HG02763 (cell line): ENCODE measurements at regions not wholly inside any gene's neighbourhood (a gene's known extent, or its start where the extent isn't known, plus 50 kb on each side); places are given as distances from the start of the nearest gene placed in this dataset.
A peak's percentile ranks its signal among the peaks of the same experiment; 100 is the strongest.

Experiments used
- ATAC-seq: cut with Tn5 transposase; IDR thresholded peaks from one replicate; pipeline ENCODE4 v1.9.1; 2021; ENCODE audit warnings: mild to moderate bottlenecking, moderate library complexity; ENCODE audit not compliant: unreplicated experiment

GRCh38 chr13:80428349-80429096 is 87.6 kb upstream of the SPRY2 start:
- no peak for ATAC-seq

GRCh38 chr13:80419416-80419815 is 78.5 kb upstream of the SPRY2 start:
- ATAC-seq: no peak

GRCh38 chr13:80413611-80414010 is 72.7 kb upstream of the SPRY2 start:
- no peak for ATAC-seq

- no peak for ATAC-seq
These were observed 67.3 kb upstream of the SPRY2 start for GRCh38 chr13:80408270-80408669.

GRCh38 chr13:80400865-80401426 is 60.0 kb upstream of the SPRY2 start:
- ATAC-seq: no peak

- no peak for ATAC-seq
These were observed 59.4 kb upstream of the SPRY2 start for GRCh38 chr13:80400164-80400864.

DNA sequence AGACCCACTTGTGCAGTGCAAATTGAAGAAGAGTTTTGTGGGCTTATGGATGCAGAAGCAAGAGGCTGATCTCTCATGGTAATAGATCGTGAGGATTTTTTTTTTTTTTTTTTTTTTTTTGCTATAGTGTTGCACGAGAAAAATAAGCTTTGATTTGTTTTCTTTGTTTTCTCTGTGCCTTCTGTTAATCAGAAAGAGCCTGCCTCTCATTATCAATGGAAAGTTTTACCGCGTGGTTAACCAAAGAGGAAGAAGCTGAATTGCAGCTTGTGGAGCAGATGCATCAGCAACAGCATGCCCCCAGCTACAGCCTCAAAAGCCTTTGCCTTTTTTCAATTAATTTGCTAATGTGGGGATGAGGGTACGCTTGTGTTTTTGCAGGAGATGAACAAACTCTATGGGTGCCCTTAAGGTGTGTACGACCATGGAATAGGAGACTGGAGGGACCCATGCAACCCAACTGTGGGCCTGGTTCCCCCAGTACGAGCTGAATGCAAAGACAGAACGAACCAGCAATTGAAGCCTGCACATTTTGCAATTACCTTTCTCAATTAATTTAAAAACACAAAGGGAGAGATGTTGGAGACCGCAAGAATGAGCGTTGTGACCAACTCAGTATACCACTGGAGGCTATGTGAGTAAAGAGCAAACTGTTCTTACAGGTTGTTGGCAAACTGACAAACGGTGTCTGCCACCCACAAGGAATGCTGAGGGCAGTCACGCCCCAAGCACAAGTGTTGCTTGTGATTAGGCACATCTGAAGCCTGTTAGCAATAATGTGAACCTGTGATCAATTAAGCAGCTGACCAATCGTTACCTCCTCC is 58.6 kb upstream of the SPRY2 start:
- ATAC-seq: peak; percentile 60
